ENCODE measurements at regions not wholly inside any gene's neighbourhood (a gene's known extent, or its start where the extent isn't known, plus 50 kb on each side); places are given as distances from the start of the nearest gene placed in this dataset.

GRCh38 chr5:3654515-3654914, 58.9 kb downstream of the IRX1 start:
- no peak overlapping the region for H2AFZ ChIP-seq (ENCODE audit: low read length)
- H3K4me1 ChIP-seq (ENCODE audit: low read length): no peaks in the 10 kb centered on the region
- no peaks in the 10 kb centered on the region for H3K79me2 ChIP-seq (ENCODE audit: low read length)
- H3K9ac ChIP-seq (ENCODE audit: low read length): no peak overlapping the region
- H3K9me3 ChIP-seq (replicated peaks; ENCODE audit: insufficient read depth, low read length): no peaks in the 10 kb centered on the region
- no peak for TF ChIP-seq EZH2 (optimal IDR thresholded peaks at IDR 0.05; ENCODE audit: low read depth, low read length)
- no peak for TF ChIP-seq EZH2phosphoT487 (IDR thresholded peaks at IDR 0.05; ENCODE audit: low read length)
- no peak for TF ChIP-seq CTCF (IDR thresholded peaks at IDR 0.05; ENCODE audit: low read length)
- H3K27ac ChIP-seq (ENCODE audit: low read length): no peak overlapping the region
- H3K36me3 ChIP-seq (replicated peaks; ENCODE audit: insufficient read depth, low read length): no peaks in the 10 kb centered on the region
- no peaks in the 10 kb centered on the region for H3K27me3 ChIP-seq (replicated peaks; ENCODE audit: insufficient read depth, low read length)
- H3F3A ChIP-seq (ENCODE audit: insufficient read depth, low read length): no peaks in the 10 kb centered on the region
- no peak for DNase-seq
- no peaks in the 10 kb centered on the region for H3K9me2 ChIP-seq (replicated peaks; ENCODE audit: insufficient read depth, low read length)
- H4K20me1 ChIP-seq (ENCODE audit: insufficient read depth, low read length): no peaks in the 10 kb centered on the region
- H3K4me3 ChIP-seq (ENCODE audit: low read length): no peak overlapping the region
- no peak overlapping the region for H3K4me2 ChIP-seq (ENCODE audit: low read depth, low read length)

GRCh38 chr5:3656803-3657202, 61.2 kb downstream of the IRX1 start:
- H3K9ac ChIP-seq (ENCODE audit: low read length): no peak overlapping the region
- H3K4me2 ChIP-seq (ENCODE audit: low read depth, low read length): no peak overlapping the region
- no peaks in the 10 kb centered on the region for H4K20me1 ChIP-seq (ENCODE audit: insufficient read depth, low read length)
- H2AFZ ChIP-seq (ENCODE audit: low read length): no peak overlapping the region
- H3K79me2 ChIP-seq (ENCODE audit: low read length): no peaks in the 10 kb centered on the region
- H3K27me3 ChIP-seq (replicated peaks; ENCODE audit: insufficient read depth, low read length): no peaks in the 10 kb centered on the region
- TF ChIP-seq EZH2phosphoT487 (IDR thresholded peaks at IDR 0.05; ENCODE audit: low read length) (no peak), EZH2 (optimal IDR thresholded peaks at IDR 0.05; ENCODE audit: low read depth, low read length) (no peak), CTCF (IDR thresholded peaks at IDR 0.05; ENCODE audit: low read length) (no peak)
- DNase-seq: no peak
- H3K36me3 ChIP-seq (replicated peaks; ENCODE audit: insufficient read depth, low read length): no peaks in the 10 kb centered on the region
- no peak overlapping the region for H3K4me3 ChIP-seq (ENCODE audit: low read length)
- no peaks in the 10 kb centered on the region for H3K9me3 ChIP-seq (replicated peaks; ENCODE audit: insufficient read depth, low read length)
- H3K9me2 ChIP-seq (replicated peaks; ENCODE audit: insufficient read depth, low read length): no peaks in the 10 kb centered on the region
- H3K27ac ChIP-seq (ENCODE audit: low read length): no peak overlapping the region
- peaks cover 5% of the 10 kb centered on the region; the same call in 1 of the 2 replicates for H3K4me1 ChIP-seq (ENCODE audit: low read length)
- no peaks in the 10 kb centered on the region for H3F3A ChIP-seq (ENCODE audit: insufficient read depth, low read length)

- TF ChIP-seq CTCF (IDR thresholded peaks at IDR 0.05; ENCODE audit: low read length) (no peak), EZH2 (optimal IDR thresholded peaks at IDR 0.05; ENCODE audit: low read depth, low read length) (no peak), EZH2phosphoT487 (IDR thresholded peaks at IDR 0.05; ENCODE audit: low read length) (no peak)
- no peak overlapping the region for H2AFZ ChIP-seq (ENCODE audit: low read length)
- no peaks in the 10 kb centered on the region for H3K36me3 ChIP-seq (replicated peaks; ENCODE audit: insufficient read depth, low read length)
These were observed 61.9 kb downstream of the IRX1 start for GRCh38 chr5:3657364-3658022.

More at GRCh38 chr5:3657364-3658022, 61.9 kb downstream of the IRX1 start:
- no peaks in the 10 kb centered on the region for H3K79me2 ChIP-seq (ENCODE audit: low read length)
- H3K4me1 ChIP-seq (ENCODE audit: low read length): peaks cover 11% of the 10 kb centered on the region
- H4K20me1 ChIP-seq (ENCODE audit: insufficient read depth, low read length): no peaks in the 10 kb centered on the region
- no peak overlapping the region for H3K27ac ChIP-seq (ENCODE audit: low read length)
- H3F3A ChIP-seq (ENCODE audit: insufficient read depth, low read length): no peaks in the 10 kb centered on the region
- no peak for DNase-seq
- H3K27me3 ChIP-seq (replicated peaks; ENCODE audit: insufficient read depth, low read length): no peaks in the 10 kb centered on the region
- no peak overlapping the region for H3K4me2 ChIP-seq (ENCODE audit: low read depth, low read length)
- H3K4me3 ChIP-seq (ENCODE audit: low read length): no peak overlapping the region
- no peak overlapping the region for H3K9ac ChIP-seq (ENCODE audit: low read length)
- H3K9me2 ChIP-seq (replicated peaks; ENCODE audit: insufficient read depth, low read length): no peaks in the 10 kb centered on the region
- H3K9me3 ChIP-seq (replicated peaks; ENCODE audit: insufficient read depth, low read length): no peaks in the 10 kb centered on the region

Measured in MM.1S (cell line).